T1000 (cell line): ENCODE measurements at regions not wholly inside any gene's neighbourhood (a gene's known extent, or its start where the extent isn't known, plus 50 kb on each side); places are given as distances from the start of the nearest gene placed in this dataset.
A peak's percentile ranks its signal among the peaks of the same experiment; 100 is the strongest.

ENCODE experiments used
- DNase-seq: peaks from one replicate; lab custom pipeline; 2025; ENCODE audit warnings: mixed read lengths; lab: John Stamatoyannopoulos, UW

DNA sequence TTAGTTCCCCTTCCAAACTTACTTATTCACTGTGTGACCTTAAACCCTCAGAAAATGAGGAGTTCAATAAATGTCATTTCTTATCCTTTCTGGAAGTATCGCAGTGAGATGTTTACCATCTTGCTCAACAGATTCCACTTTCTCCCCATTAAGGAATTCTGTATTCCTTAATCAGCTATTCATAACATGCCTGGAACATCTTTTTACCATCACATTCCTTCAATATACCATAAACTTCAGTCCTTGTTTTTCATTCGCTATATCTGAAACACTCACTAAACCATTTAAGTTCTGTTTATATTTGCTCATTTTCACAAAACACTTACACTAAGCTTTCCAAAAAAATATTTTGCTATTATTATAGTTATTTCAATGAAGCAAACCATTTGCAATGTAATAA lies 1158.6 kb downstream of the CDH12 start:
- no peak for DNase-seq

DNA sequence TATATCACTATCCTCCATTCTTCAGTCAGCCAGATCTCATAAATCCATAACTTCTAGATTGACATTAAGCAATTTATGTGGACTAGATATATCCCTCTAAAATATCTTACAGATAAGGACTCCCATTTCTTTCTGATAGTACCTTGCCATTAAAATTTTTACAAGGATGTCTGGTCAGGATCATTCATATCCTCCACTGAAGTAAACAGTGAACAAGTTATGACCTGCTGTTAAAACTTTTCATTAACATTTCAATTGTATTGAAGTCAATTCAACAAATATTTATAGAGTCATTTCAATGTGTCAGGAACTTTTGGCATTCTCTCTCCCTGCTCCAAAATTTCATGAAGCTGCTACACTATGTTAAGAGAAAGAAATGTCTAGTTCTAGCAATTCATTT lies 1159.6 kb downstream of the CDH12 start:
- no peak for DNase-seq

DNA sequence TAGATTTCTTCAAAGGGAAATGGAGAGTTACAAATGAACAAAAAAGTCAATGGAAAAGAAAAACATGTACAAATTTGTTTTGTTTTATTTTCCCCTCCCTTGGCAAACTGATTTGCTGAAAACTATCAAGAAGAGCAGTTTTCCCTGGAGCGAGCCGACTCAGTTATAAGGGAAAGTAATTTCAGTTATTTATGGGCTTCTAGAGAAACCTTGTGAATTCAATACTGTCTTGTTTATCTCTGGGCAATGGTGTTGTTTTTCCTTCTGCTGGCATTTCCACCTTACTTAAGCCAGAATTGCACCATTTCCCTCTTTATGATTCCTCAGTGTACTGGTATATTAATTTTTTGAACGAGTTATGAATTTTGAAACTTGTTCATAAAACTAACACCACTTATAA lies 1163.6 kb downstream of the CDH12 start:
- no peak for DNase-seq

- DNase-seq = no peak
These were observed 1164.5 kb downstream of the CDH12 start for GRCh38 chr5:21688655-21689054.

GRCh38 chr5:21687621-21688020 lies 1165.5 kb downstream of the CDH12 start:
- no peak for DNase-seq

DNA sequence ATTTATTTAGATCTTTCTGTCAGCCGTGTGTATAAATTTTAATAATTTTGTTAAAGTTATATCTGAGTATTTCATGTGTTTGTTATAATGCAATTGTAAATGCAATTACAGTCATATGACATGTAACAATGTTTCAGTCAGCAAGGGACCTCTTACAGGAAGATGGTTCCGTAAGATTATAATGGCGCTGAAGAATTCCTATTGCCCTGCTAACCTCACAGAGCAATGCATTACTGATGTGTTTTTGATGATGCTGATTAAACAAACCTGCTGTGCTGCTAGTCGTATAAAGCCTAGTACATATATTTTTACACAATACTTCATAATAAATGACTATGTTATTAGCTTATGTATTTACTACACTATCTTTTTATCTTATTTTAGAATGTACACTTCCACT lies 1166.4 kb downstream of the CDH12 start:
- DNase-seq = no peak

GRCh38 chr5:21685522-21685921 lies 1167.6 kb downstream of the CDH12 start:
- DNase-seq = no peak

GRCh38 chr5:21684992-21685391 lies 1168.2 kb downstream of the CDH12 start:
- no peak for DNase-seq

GRCh38 chr5:21681911-21682310 lies 1171.2 kb downstream of the CDH12 start:
- DNase-seq = no peak

GRCh38 chr5:21680641-21681040 lies 1172.5 kb downstream of the CDH12 start:
- DNase-seq = no peak

DNA sequence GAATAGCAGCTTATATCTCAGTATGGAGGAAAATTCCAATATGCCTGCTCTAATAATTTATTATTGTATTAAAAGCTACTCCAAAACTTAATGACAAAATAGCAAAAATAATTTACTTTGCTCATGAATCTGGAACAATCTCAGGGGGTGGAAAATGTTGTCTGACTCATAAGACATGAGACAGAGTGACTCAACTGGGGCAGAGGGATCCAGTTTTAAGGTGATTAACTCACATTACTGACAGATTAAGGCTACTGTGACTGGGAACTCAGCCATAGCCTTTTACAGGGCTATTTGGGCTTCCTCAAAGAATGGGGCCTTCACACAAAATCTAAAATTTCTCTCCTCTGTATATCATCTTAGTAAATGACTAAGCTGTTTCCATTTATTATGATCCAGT lies 1172.9 kb downstream of the CDH12 start:
- peak; percentile 7 for DNase-seq

GRCh38 chr5:21678526-21678925 lies 1174.6 kb downstream of the CDH12 start:
- no peak for DNase-seq

DNA sequence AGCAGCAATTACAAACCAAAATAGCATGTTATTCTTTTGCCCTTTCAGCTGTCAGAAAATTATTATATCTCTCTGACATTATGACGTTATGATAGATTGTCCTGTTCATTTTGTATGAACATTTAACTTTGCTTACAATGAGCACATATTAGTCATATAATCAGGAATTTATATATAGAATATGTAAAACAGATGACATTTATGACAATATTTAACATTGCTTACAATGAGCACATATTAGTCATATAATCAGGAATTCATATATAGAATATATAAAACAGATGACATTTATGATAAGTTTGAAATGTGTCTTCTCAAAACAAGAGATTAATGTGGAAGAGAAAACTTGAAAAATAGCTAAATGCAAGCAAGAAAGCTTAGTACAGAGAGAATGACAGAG lies 1180.2 kb downstream of the CDH12 start:
- DNase-seq = no peak

DNA sequence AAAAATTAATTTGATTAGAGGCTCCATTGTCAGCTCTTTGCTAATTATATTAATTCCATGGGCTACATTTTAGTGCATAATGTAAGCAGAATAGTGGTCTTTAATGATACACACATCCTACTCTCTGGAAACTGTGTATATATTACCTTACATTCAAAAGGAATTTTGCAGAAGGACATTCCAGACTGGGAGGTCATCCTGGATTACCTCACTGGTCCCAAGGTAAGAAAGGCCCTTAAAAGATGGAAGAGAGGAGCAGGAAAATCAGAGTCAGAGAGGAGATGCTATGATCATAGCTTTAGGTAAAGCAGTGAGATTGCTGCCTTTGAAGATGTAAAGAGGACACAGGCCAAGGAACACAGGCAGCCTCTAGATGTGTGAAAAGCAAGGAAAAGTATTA lies 1180.8 kb downstream of the CDH12 start:
- DNase-seq = no peak

DNA sequence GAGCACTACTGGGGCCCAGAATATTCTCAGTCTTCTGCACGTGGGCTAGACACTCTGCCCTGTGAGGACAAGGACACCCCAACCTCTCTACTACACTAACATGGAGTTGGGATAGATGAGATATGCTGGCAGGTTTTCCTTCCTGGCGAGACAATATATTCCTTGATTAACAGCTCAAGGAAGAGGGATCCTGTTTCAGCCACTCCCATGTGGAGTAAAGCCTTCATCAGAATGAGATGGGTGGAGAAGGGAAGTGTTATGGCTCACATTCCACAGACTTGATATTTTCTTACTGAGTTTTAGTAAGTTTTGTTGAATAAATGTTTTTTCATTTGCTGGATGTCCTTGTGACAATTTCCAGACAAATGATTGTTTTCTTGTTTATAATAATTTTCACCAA lies 1187.6 kb downstream of the CDH12 start:
- no peak for DNase-seq

DNA sequence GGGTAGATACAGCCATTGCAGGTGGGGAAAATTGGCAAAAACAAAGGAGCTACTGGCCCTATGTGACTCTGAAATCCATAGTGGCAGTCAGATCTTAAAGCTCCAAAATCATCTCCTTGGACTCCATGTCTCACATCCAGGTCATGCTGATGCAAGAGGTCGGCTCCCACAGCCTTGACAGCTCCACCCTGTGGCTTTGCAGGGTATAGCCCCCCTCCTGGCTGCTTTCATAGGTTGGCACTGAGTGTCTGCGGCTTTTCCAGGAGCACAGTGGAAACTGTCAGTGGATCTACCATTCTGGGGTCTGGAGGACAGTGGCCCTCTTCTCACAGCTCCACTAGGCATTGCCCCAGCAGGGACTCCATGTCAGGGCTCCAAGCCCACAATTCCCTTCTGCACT lies 1190.1 kb downstream of the CDH12 start:
- DNase-seq = no peak

GRCh38 chr5:21661184-21661583 lies 1192.0 kb downstream of the CDH12 start:
- DNase-seq = no peak

GRCh38 chr5:21654556-21654955 lies 1198.6 kb downstream of the CDH12 start:
- DNase-seq = no peak

GRCh38 chr5:21649969-21650368 lies 1203.2 kb downstream of the CDH12 start:
- no peak for DNase-seq

DNA sequence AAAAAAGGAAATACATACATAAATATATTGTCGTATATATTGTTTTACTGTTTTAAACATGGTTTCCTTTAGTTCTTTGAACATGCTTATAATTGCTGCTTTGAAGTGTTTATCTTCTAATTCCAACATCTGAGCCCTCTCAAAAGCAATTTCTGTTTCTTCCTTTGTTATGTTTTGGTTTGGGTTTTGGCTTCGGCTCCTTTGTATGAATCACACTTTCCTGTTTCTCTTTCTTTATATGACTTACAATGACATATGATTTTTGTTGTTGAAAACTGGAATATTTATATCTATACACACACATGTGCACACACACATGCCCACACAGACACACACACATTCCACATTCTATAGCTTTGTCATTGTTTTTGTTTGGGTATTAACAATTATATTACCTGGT lies 1206.7 kb downstream of the CDH12 start:
- no peak for DNase-seq

DNA sequence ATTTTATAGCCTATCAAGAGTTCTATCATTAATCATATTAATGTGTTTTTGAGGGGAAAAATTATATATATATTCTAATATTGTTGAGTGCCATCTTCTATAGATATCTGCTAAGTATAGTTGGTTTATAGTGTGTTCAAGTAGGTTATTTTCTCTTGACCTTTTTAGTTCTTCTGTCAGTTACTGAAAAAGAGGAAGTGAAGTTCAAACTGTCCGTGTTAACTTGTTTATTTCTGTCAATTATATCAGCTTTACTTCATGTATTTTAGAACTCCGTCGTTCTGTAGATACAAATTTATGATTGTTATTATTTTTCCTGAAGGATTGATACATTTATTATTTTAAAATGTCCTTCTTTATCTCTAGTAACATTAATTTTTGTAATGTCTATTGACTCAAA lies 1209.1 kb downstream of the CDH12 start:
- DNase-seq = no peak

- DNase-seq = no peak
These were observed 1210.8 kb downstream of the CDH12 start for GRCh38 chr5:21642312-21642711.

GRCh38 chr5:21623831-21624230 lies 1229.3 kb downstream of the CDH12 start:
- DNase-seq = no peak

DNA sequence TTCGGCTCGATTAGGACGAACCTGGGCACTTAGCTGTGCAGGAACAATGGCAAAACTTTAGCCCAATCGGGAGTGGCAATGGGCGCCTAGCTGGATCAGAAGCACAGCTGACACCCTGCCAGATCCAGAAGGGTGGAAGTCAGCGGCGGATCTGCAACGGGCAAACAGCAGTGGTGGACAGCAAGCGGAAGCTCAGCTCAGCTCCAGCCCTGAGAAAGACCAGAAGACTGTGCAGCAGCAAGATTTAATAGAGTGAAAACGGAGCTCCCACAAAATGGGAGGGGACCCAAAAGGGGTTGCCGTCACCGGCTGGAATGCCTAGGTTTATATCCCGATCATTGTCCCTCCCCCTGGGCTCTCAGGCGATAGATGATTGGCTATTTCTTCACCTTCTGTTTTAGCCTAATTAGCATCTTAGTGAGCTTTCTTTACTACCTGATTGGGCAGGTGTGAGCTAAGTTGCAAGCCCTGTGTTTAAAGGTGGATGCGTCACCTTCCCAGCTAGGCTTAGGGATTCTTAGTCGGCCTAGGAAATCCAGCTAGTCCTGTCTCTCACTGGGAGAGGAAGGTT lies 1237.9 kb downstream of the CDH12 start:
- no peak for DNase-seq

- DNase-seq = no peak
These were observed 1239.1 kb downstream of the CDH12 start for GRCh38 chr5:21613971-21614488.
